ENCODE measurements at regions not wholly inside any gene's neighbourhood (a gene's known extent, or its start where the extent isn't known, plus 50 kb on each side); places are given as distances from the start of the nearest gene placed in this dataset.
"Not testable (repeated sequence)": the region's sequence is repeated elsewhere in the genome, so short reads cannot be mapped to it uniquely, and the experiment has no call there.

DNA sequence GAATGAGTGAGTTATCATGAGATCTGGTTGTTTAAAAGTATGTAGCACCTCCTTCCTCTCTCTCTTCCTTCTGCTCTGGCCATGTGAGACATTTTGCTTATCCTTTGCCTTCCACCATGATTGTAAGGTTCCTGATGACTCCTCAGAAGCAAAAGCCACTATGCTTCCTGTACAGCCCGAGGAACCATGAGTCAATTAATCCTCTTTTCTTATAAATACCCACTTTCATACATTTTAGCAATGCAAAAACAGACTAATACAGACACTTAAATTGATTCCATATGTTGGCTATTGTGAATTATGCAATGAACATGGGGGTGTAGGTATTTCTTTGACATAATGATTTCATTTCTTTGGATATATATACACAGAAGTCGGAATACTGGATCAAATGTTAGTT is 792.8 kb upstream of the EYS start:
- no peak for DNase-seq

DNA sequence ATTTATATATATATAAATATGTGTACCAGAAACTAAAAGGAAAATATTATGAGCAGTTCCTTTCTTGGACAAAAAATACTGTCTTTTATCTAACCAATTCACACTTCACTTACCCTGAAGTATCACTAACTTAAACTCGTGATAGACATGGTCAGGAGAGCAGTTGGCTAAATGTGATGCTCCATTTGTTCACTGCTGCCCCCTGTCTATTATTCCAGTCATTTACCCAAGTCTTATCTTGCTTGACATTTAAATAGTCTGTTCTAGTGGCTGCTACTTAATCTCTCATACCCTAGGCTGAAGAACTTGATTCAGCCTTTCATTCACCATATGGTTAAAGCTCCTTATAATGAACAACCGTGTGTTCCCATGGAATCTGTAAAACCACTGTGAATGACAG is 789.6 kb upstream of the EYS start:
- DNase-seq: no peak

DNA sequence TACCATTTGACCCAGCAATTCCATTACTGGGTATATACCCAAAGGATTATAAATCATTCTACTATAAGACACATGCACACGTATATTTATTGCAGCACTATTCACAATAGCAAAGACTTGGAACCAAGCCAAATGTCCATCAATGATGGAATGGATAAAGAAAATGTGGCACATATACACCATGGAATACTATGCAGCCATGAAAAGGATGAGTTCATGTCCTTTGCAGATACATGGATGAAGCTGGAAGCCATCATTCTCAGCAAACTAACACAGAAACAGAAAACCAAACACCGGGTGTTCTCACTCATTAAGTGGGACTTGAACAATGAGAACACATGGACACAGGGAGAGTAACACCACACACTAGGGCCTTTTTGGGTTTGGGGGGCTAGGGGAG is 787.6 kb upstream of the EYS start:
- not testable (repeated sequence) for DNase-seq

DNA sequence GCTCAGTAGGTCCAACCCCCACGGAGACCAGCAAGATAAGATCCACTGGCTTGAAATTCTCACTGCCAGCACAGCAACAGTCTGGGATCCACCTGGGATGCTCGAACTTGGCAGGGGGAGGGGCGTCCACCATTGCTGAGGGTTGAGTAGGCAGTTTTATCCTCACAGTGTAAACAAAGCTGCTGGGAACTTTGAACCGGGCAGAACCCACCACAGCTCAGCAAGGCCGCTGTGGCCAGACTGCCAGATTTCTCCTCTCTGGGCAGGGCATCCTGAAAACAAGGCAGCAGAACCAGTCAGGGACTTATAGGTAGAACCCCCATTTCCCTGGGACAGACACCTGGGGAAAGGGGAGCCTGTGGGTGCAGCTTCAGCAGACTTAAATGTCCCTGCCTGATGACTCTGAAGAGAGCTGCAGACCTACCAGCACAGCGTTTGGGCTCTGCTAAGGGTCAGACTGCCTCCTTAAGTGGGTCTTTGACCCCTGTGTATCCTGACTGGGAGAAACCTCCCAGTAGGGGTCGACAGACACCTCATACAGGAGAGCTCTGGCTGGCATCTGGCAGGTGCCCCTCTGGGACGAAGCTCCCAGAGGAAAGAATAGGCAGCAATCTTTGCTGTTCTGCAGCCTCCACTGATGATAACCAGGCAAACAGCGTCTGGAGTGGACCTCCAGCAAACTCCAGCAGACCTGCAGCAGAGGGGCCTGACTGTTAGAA is 782.4 kb upstream of the EYS start:
- no peak for DNase-seq

DNA sequence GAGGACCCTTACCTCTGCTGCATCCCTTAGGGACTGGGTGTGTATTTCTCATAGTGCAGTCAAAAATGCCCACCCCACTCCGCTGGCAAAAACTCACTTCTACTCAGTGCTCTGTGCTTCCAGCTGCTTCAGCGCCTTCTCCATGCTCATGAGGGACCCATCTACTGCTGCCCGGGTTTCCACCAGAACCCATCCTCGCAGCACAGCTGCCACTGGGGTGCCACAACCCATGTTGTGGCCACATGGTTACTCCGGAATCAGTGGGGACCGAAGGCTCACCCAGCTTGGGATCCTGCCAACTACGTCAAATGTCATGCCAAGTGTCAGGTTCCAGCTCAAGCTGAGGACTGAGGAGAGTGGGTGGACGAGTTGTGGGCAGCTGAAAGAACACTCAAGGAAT is 774.2 kb upstream of the EYS start:
- DNase-seq: no peak

DNA sequence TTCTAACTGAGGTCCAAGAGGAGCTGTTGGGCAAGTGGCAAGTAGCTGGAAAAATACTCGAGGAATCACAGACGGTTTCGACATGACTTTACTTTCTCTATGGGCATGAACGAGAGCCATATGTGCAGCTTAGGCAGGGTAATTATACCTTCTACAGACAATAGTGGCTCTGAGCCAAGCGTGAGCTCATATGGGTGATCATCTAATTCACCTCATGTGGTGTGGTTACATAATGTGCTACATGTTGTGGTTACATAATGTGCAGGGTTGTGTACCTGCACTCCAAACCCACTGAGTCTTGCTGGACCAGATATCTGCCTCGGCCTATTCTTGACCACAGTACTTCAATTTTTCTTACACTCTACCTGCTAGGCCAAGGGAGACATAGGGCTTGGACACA is 771.7 kb upstream of the EYS start:
- DNase-seq: no peak

DNA sequence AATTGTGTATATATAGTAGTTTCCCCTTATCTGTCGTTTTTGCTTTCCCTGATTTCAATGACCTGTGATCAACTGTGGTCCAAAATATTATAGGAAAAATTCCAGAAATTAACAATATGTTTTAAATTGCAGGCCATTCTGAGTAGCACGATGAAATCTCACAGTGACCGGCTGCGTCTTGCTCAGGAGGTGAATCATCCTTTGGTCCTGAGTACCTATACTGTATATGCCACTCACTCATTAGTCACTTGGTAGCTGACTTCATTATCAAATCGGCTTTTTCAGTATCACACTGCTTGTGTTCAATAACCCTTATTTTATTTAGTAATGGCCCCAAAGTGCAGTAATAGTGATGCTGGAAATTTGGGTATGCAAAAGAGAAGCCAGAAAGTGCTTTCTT is 728.3 kb upstream of the EYS start:
- no peak for DNase-seq

DNA sequence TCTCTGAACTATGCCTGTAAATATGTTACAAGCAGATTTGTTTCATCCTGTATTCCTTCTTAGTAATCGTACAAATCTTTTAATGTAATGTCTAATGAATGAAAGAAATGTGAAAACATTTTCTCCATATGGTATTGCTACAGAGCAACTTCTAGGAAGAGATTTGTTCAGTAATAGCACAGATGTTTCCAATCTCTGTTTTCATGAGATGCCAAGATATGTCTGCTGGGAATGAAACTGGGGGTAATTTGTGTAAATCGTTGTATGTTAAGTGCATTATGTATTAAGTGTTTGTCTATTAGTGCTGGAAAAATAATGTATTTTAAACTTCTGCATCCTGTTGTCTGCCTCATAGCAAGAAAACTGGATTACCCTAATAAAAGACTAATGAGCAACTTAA is 722.2 kb upstream of the EYS start:
- no peak for DNase-seq

DNA sequence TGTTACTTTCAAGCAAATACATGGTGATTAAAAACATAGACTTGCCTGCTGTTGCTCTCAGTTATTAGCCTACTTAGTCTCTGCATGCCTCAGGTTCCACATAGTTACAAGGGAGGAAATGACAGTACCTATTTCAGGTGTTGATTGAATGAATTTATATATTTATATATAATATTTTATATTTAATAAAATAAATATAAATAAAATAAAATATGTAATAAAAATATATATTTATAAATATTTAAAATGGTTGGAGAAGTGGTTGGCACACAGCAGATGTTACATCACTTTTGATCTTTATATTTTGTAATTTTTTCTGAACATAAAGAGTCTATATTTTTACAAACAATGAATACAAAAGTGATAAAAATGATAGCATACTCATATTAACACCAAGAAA is 716.0 kb upstream of the EYS start:
- no peak for DNase-seq

DNA sequence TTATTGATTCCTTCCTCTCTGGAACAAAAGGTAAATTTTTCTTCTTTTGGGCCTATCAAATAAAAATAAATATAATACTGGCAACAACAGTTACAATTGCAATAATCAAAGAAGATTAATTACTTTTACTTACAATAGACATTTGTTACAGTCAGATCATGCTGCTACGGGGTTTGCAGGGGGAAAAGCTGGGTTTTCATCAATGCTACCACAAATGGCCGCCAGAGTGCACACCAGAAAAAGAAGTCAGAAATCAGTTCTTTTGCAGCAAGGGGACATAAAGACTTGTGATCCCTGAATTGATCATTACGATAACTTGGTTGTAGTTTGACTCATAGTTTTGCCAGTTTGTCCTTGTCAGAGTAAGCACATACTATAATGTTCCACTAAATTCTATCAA is 714.5 kb upstream of the EYS start:
- DNase-seq: no peak

DNA sequence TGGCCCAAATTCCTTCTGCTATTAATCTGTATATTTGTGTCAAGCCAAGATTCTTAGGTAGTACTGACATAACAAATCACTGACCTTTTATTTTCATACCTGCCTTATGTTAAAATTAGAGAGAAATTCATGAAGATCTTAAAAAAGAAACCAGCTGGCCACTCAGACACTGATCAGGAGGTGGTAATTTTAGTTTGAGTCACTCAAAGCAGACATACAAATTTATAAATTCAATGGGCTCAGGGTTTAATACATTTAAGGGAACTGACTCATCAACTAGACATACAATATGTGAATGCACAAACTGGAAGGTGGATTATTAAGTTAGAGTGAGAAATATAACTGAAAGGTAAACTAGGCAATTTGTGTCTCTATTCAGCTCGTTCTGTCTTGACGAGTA is 711.9 kb upstream of the EYS start:
- DNase-seq: no peak

DNA sequence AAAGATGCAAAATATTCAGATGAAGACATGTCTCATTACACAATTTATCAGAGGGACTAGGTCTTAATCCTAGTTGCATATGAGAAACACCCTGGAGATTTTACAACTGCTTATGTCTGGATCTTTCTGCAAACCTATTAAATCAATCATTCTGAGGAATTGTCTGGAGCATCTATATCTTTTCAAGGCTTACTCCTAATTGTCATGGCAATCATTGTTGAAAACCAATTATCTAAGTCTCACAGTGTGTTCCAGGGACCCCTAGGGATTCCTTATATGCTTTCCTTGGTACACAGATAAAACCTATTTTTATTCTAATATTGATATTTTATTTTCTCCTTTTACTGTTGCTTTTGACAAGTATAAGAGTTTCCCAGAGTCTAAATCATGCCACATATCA is 696.9 kb upstream of the EYS start:
- DNase-seq: no peak

DNA sequence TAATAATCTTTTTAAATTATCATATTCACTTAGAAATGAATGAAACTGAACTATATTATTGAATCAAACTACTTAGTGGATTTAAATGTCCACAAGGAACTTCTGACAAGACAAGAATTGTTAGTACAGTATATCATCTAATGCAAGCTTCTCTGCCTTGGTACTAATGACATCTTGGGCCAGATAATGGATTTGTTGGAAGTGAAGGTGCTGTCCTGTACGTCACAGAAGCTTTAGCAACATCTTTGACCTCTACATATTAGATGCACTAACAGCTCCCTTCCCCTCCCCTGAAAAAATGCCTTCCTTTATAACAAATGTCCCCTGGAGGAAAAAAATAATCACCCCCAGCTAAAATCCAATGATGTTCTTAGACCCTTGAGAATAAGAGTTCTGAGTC is 695.8 kb upstream of the EYS start:
- no peak for DNase-seq

DNA sequence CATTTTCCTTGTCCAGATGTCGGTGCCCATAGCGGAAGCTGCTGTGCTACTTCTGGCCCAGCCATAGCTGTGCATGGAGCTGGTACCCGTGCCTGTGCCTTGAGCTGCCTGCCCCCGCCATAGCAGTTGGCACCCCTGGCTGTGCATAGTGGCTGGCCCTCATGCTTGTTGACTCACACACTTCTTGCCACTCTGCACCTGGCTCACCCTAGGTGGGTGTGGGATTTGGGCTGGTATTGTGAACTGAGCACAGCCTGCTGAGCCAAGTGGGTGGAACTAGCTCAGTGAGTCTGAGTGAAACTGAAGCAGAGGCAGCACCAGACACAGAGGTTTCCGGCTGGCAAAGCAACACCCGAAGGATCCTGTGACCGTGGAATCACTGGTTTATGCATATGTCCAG is 689.5 kb upstream of the EYS start:
- DNase-seq: no peak

DNA sequence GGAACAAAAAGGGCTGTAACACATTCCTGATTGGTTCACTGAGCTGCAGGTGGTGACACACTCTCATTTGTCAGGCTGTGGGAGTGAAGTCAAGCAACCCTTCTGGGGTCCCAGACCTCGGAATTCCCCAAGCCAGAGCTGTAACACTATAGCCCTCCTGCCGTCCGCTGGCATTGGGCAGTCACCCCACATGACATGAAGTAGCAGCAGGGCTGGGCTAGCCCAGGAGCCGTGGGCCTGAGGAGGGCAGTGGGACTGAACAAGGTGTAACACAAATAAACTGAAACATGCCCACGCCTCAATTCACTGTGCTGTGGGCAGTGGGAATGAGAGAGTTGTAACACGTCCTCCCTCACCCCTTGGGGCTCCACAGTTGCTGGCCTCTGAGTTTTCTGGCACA is 689.1 kb upstream of the EYS start:
- no peak for DNase-seq

DNA sequence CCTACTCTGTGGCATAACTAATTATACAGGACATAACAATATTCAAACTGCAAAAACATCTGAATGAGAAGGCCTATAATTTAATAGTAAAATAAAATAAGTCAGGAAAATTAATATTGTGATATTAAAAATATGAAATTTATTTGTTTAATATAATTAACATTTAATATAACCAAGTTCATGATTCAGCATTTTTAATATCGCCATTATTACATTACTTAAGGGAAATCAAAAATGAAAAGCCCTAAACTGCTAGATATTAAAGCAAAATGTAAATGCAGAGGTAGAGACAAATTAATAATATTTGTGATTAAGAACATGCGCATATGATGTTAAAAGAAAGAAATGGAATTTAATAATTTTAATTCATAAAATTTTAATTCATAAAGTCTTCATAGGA is 683.4 kb upstream of the EYS start:
- no peak for DNase-seq

DNA sequence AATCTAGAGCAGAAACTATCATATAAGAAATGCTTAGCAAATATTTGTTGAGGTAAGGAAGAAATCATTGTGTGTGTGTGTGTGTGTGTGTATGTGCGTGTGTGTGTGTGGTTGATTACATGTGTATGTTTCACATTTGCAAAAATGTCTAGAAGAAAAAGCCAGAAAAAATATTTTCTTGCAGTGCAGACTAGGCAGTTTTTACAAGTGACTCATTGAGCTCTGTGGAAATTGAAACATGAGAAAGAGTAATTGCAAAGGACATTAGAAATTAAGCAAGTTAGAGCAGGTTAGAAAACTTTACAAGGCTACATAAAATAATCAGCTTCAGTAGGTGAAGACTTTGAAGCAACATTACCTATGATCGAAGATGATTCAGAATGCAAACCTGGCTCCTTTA is 669.0 kb upstream of the EYS start:
- no peak for DNase-seq

DNA sequence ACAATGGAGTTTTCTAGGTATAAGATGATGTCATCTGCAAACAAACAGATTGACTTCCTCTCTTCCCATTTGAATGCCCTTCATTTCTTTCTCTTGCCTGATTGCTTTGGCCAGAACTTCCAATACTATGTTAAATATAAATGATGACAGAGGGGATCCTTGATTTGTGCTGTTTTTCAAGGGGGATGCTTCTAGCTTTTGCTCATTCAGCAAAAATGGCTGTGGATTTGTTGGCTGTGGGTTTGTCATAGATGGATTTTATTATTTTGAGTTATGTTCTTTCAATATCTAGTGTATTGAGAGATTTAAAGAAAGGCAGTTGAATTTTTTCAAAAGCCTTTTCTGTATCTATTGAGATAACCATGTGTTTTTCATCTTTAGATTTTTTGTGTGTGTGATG is 662.4 kb upstream of the EYS start:
- DNase-seq: no peak

DNA sequence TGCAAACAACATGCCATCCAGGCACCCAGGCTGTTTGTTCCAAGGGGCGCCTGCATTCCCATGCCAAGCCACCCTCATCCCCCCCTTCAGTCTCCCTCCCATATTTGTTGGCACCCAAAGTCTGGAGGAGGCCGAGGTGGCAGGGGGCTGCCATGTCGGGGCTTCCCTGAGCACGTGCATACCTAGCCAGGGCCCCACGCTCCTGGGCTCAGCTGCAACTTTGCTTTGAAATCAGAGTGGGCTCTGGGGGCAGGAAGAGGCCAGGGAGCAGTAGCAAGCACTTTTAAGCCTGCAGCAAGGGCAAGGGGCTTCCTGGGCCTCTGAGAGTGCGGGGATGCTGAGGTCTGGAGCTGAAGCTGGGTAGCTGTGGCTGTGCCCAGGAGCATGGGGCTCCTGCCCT is 655.9 kb upstream of the EYS start:
- DNase-seq: no peak

DNA sequence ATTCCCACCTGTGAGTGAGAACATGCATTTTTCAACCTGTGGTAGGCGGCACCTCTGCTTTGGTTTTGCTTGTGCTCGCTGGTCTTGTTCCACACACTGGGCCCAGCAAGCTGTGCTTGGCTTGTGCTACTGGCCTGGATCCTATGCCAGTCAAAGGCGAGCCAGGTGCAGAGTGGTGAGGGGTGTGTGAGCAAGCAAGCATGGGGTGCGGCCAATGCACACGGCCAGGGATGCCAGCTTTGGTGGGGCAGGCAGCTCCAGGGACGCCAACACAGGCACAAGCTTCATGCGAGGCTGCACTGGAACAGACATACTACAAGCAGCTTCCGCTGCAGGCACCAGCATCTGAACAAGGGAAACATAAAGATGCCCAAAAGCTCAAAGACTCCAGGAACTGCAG is 654.9 kb upstream of the EYS start:
- no peak for DNase-seq

DNA sequence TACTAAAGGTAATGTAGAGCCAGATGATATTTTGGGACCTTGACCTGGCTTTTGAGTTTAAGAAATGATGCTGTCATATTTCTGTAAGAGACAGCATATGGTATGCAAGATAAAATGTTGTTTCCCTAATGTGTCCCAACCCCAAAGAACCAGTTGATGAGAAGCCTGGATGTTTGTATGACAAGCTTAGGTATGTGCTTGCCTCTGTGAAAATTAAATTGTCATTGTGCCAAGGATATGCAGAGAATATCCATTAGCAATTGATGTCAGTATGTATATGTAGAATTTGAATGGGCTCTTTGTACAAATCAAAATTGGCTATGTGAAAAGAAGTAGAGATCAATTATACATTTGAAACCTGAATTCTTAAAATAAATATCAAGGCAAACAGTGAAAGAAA is 650.8 kb upstream of the EYS start:
- no peak for DNase-seq

DNA sequence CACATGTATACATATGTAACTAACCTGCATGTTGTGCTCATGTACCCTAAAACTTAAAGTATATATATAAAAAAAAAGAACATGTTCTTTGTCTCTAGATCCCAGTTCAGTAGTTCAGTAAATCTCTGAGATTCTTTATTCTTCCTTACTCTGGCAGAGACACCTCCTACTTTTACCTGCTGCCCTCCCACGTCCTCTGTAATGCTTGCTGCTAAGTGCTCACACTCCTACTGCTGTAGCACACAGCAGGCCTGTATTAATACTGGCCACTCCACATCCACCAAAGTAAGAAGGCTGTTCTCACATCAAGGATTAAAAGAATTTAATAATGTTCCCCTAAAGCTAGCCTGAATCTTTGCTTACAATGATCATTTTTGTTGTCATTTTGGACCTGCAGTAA is 648.4 kb upstream of the EYS start:
- no peak for DNase-seq

DNA sequence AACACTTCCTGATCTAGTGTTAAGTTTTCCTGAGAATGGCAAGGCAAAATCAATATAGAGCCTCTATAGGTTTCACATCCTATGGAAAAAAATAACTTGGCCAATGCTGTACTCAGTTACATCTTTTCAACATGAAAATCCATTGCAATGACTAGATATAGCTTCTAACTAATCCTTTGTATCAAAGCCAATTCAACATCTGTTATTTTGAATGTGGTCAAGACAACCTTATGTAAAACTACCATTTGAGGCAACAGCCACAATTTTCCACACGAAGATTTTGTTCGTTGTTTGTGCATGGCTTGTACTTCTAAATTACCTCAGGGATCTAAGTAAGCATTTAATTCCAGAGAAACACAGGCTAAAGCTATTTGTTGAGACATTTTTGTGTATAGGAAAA is 637.8 kb upstream of the EYS start:
- no peak for DNase-seq

DNA sequence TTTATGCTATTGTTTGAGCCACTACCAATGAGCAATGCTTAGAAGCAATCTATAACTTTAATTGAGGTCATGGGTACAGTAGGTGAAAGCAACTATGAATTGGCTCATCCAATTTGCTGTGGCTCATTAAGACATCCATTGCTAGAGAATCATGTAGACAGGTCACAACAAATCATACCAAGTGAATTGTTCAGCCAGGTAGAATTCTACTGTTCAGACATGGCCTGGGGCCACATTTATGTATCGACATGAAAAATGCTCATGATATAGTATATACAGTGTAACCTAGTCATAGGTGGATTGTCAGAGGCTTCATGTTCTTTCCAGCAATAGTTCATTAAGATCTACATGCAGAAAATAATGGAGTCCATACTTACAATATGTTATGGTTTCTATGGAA is 633.7 kb upstream of the EYS start:
- DNase-seq: no peak

DNA sequence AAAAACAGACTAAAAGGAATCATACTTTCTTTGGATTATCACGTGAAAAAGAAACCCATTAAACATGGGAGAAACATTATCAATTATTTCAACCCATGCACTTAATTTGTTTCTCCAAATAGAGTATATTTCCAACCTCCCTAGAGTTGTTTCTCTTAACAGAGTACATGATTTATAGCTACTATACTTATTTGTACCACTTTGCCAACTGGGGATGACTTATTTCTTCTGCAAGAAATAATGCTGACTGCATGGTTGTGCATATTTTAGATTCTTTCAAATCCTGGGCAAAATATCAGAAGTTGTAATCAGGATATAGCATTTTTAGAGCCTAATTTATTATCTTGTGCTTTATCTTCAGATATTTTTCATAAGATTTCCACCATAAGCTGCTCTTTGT is 629.1 kb upstream of the EYS start:
- no peak for DNase-seq

DNA sequence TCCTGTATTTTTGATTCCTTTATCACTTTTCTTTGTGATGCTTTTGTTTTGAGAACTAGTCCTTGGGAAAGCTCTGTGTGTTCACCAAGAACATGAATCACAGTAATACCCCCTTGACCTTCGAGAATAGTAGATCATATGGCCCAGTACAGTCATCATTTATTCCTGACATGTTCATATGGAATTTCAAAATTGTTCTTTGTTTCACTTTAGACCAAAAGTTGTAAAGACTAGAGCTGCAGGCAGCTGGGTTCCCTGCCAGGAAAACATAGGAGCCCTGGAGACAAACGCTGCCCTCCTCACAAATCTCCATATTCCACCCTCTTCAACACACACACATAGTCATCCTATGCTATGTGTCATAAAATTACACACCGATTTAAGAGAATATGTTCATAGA is 621.2 kb upstream of the EYS start:
- no peak for DNase-seq

Measured in CD4-positive, alpha-beta T cell treated with Interleukin-12 subunit alpha and Interleukin-12 subunit beta, for 1 hour (primary cell).